K562 (cell line): ENCODE measurements at regions not wholly inside any gene's neighbourhood (a gene's known extent, or its start where the extent isn't known, plus 50 kb on each side); places are given as distances from the start of the nearest gene placed in this dataset.

ENCODE experiments used
- FOXK1 ChIP-seq: sonication (generic); formaldehyde crosslinking; IDR thresholded peaks from 2 replicates; pipeline ENCODE4 v1.8.0; 2022; ENCODE audit warnings: missing genetic modification reagents, mild to moderate bottlenecking, borderline replicate concordance
- XRCC5 ChIP-seq: fragments of 200-400 bp; formaldehyde crosslinking; IDR thresholded peaks from 2 replicates; pipeline ENCODE4 v1.6.1; 2017; ENCODE audit warnings: low read depth, mild to moderate bottlenecking, low read length
- ZNF263 ChIP-seq: sonication (generic); formaldehyde crosslinking; IDR thresholded peaks from 2 replicates; pipeline ENCODE4 v1.8.0; 2022; ENCODE audit warnings: mild to moderate bottlenecking, missing genetic modification reagents, borderline replicate concordance

DNA sequence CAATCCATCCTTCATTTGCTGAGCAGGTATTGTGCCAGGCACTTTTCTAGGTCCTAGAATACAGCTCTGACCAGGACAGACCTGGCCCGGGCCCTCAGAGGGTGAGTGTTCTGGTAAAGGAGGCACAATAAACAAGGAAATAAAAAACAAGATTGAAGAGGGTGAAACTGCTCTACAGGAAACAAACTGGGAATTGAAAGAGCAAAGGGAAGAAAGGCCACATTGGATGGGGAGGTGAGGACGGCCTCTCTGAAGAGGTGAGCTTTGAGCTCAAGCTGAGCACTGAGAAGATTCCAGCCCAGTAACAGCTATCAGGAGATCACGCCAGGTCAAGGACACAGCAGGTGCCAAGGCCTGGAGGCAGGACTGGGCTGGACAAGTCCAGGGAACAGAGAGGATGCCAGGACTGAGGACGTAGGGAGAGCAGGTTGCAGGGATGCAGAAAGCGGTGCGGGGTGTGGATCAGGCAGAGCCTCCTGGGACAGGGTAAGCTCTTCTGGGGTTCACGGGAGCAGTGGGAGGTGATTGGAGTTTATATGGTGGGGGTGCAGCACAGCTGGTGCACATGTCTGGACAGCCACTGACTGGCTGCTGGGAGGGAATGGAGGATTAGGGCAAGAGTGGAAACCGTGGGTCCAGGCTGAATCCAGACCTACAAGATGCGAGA is 433.3 kb downstream of the PREX1 start:
- TF ChIP-seq FOXK1 (CRISPR knock-in tag) (no peak), ZNF263 (CRISPR knock-in tag) (no peak), XRCC5 (no peak)
